NCI-H524 (cell line): ENCODE measurements at regions not wholly inside any gene's neighbourhood (a gene's known extent, or its start where the extent isn't known, plus 50 kb on each side); places are given as distances from the start of the nearest gene placed in this dataset.

ENCODE experiments used
- DNase-seq, 2 experiments: peaks; one replicate each; lab custom pipeline; 2025; lab: John Stamatoyannopoulos, UW

- no peak for DNase-seq
These were observed 107.3 kb upstream of the GABRG2 start for GRCh38 chr5:161960314-161960713.

GRCh38 chr5:161966564-161966963, 101.0 kb upstream of the GABRG2 start:
- peak; percentile 0 to 36 for DNase-seq

GRCh38 chr5:161975350-161975749, 92.2 kb upstream of the GABRG2 start:
- no peak for DNase-seq

- DNase-seq, result no peak
These were observed 79.5 kb upstream of the GABRG2 start for GRCh38 chr5:161988077-161988476.
